ENCODE measurements at regions not wholly inside any gene's neighbourhood (a gene's known extent, or its start where the extent isn't known, plus 50 kb on each side); places are given as distances from the start of the nearest gene placed in this dataset.

- TF ChIP-seq EZH2 (IDR thresholded peaks at IDR 0.05; ENCODE audit: insufficient read depth, poor library complexity, severe bottlenecking), result no peak
- TF ChIP-seq EZH2phosphoT487 (IDR thresholded peaks at IDR 0.05; ENCODE audit: insufficient read depth, low read depth), result no peak
These were observed 257.7 kb upstream of the CHAC2 start for GRCh38 chr2:53509831-53510388.

Measured in GM23248 (cell line).